Neuronal stem cell (in vitro differentiated cells): ENCODE measurements at regions not wholly inside any gene's neighbourhood (a gene's known extent, or its start where the extent isn't known, plus 50 kb on each side); places are given as distances from the start of the nearest gene placed in this dataset.

Experiments used
- DNase-seq: peaks from one replicate; pipeline ENCODE4 v3.0.0-alpha.2; 2013; ENCODE audit warnings: low spot score
- H2AFZ ChIP-seq: one replicate; pipeline ENCODE4 v1.6.1; 2013; ENCODE audit warnings: mild to moderate bottlenecking, low read length, inconsistent platforms
- H2AK5ac ChIP-seq: 2 replicates; pipeline ENCODE4 v1.6.1; 2013; ENCODE audit warnings: low read depth, mild to moderate bottlenecking, inconsistent platforms, low read length, moderate library complexity, mixed read lengths
- H2BK120ac ChIP-seq: 2 replicates; pipeline ENCODE4 v1.6.1; 2013; ENCODE audit warnings: low read depth, mild to moderate bottlenecking, inconsistent platforms, low read length, moderate library complexity, mixed read lengths
- H2BK12ac ChIP-seq: one replicate; pipeline ENCODE4 v1.6.1; 2013; ENCODE audit warnings: low read length, inconsistent platforms
- H2BK15ac ChIP-seq: 2 replicates; pipeline ENCODE4 v1.6.1; 2013; ENCODE audit warnings: mild to moderate bottlenecking, low read length, inconsistent platforms, mixed read lengths
- H2BK5ac ChIP-seq: one replicate; pipeline ENCODE4 v1.6.1; 2013; ENCODE audit warnings: inconsistent platforms, mild to moderate bottlenecking, low read length, moderate library complexity
- H3K14ac ChIP-seq: one replicate; pipeline ENCODE4 v1.6.1; 2013; ENCODE audit warnings: low read length, inconsistent platforms
- H3K18ac ChIP-seq: 2 replicates; pipeline ENCODE4 v1.6.1; 2013; ENCODE audit warnings: low read length, inconsistent platforms
- H3K23ac ChIP-seq: 2 replicates; pipeline ENCODE4 v1.6.1; 2013; ENCODE audit warnings: low read depth, mild to moderate bottlenecking, mixed read lengths, low read length, inconsistent platforms; ENCODE audit not compliant: poor library complexity
- H3K27ac ChIP-seq: replicated peaks from 3 replicates; pipeline ENCODE4 v1.5.1; 2013; ENCODE audit warnings: low read length, inconsistent platforms
- H3K27me3 ChIP-seq, 3 experiments: 2 replicates each; pipeline ENCODE4 v1.6.1; 2013; ENCODE audit warnings: low read length in 3 of 3, mild to moderate bottlenecking in 2 of 3, inconsistent platforms in 1 of 3, low read depth in 1 of 3, mixed read lengths in 1 of 3, moderate library complexity in 1 of 3; ENCODE audit not compliant: control insufficient read depth in 3 of 3, insufficient read depth in 3 of 3
- H3K36me3 ChIP-seq, 2 donors: replicated peaks in 1 of 2; 2 replicates each; pipeline ENCODE4 v1.6.1; 2013; ENCODE audit warnings: low read length in 2 of 2; ENCODE audit not compliant: control insufficient read depth in 2 of 2, insufficient read depth in 2 of 2
- H3K4ac ChIP-seq: 2 replicates; pipeline ENCODE4 v1.6.1; 2013; ENCODE audit warnings: inconsistent platforms, mild to moderate bottlenecking, low read length, moderate library complexity
- H3K4me1 ChIP-seq, 2 donors: 1 replicate in 1 of 2; 2 replicates in 1 of 2; pipeline ENCODE4 v1.6.1; 2013; ENCODE audit warnings: low read length in 2 of 2, low read depth in 1 of 2; ENCODE audit not compliant: control insufficient read depth in 2 of 2, insufficient read depth in 1 of 2
- H3K4me2 ChIP-seq: one replicate; pipeline ENCODE4 v1.6.1; 2013; ENCODE audit warnings: mild to moderate bottlenecking, low read length, inconsistent platforms; ENCODE audit not compliant: insufficient read depth, poor library complexity, severe bottlenecking
- H3K4me3 ChIP-seq, 2 donors: 2 replicates each; pipeline ENCODE4 v1.5.1; 2013; ENCODE audit warnings: low read length in 2 of 2, mild to moderate bottlenecking in 2 of 2, inconsistent platforms in 1 of 2, moderate library complexity in 1 of 2
- H3K79me1 ChIP-seq: one replicate; pipeline ENCODE4 v1.6.1; 2013; ENCODE audit warnings: low read depth, mild to moderate bottlenecking, inconsistent platforms, low read length, moderate library complexity
- H3K9ac ChIP-seq: one replicate; pipeline ENCODE4 v1.6.1; 2013; ENCODE audit warnings: mild to moderate bottlenecking, low read depth, low read length, inconsistent platforms; ENCODE audit not compliant: poor library complexity
- H3K9me3 ChIP-seq, 2 donors: replicated peaks in 1 of 2; 2 replicates each; pipeline versions ENCODE3 to v1.6.1; 2013; ENCODE audit warnings: low read length in 2 of 2, mild to moderate bottlenecking in 2 of 2, inconsistent platforms in 1 of 2, low read depth in 1 of 2, mixed read lengths in 1 of 2, moderate library complexity in 1 of 2; ENCODE audit not compliant: control insufficient read depth in 2 of 2, insufficient read depth in 1 of 2
- H4K8ac ChIP-seq: one replicate; pipeline ENCODE4 v1.6.1; 2013; ENCODE audit warnings: low read depth, mild to moderate bottlenecking, inconsistent platforms, low read length, moderate library complexity
- H4K91ac ChIP-seq: one replicate; pipeline ENCODE4 v1.6.1; 2013; ENCODE audit warnings: low read length, low read depth, mild to moderate bottlenecking, inconsistent platforms; ENCODE audit not compliant: poor library complexity
- WGBS, 2 donors: extraction: QIAGEN DNeasy Blood & Tissue Kit; methylation state at CpG; one replicate each; pipeline ENCODE4 v1.1.7; 2013; ENCODE audit warnings: missing lambda C conversion rate in 2 of 2, mixed read lengths in 1 of 2; ENCODE audit not compliant: insufficient read length in 2 of 2, insufficient replicate concordance in 1 of 2; ENCODE audit errors: extremely low coverage in 2 of 2; 5-methylcytosine and 5-hydroxymethylcytosine counted together

DNA sequence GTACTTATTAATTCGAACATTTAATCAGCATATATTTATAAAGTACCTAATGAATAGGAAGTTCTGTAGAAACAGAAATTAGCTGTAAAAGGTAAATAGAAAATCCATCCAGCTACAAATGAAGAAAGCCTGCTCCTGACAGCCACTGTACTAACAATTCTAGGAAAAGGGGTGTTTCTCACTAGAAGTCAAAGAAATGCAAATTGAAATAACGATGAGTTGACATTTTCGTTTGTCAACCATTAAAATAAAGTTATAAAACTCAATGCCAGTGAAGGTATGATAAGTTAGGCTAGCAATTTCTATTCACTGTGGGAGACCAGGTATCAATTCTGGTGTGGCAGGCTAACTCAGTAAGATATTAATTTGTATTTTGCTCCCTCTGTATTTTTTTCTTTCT lies 198.0 kb downstream of the ARL4C start:
- Histone ChIP-seq H3K36me3 (no peaks in the 10 kb centered on the region), H3K79me1 (no peaks in the 10 kb centered on the region), H3K4ac (no peak overlapping the region), H4K8ac (no peak overlapping the region), H3K27me3 (no peaks in the 10 kb centered on the region), H3K9me3 (no peaks in the 10 kb centered on the region), H3K14ac (no peak overlapping the region), H3K23ac (no peak overlapping the region), H2BK5ac (no peak overlapping the region), H2AFZ (no peak overlapping the region), H3K9ac (no peak overlapping the region), H3K18ac (no peak overlapping the region), H4K91ac (no peak overlapping the region), H3K4me1 (peaks cover 0 to 14% of the 10 kb centered on the region in 2 donors), H2BK120ac (no peak overlapping the region), H2BK15ac (no peak overlapping the region), H3K4me2 (no peak overlapping the region), H3K27ac (no peak overlapping the region), H2BK12ac (no peak overlapping the region), H3K4me3 (no peak overlapping the region), H2AK5ac (no peak overlapping the region)
- WGBS, 2 donors: no CpG with 5 or more reads among the region's 3 CpGs
- DNase-seq: no peak

GRCh38 chr2:234296991-234297390 lies 199.9 kb downstream of the ARL4C start:
- H3K4me2 ChIP-seq: no peak overlapping the region
- DNase-seq: no peak
- no peak overlapping the region for H2AK5ac ChIP-seq
- no peak overlapping the region for H3K27ac ChIP-seq
- H2BK15ac ChIP-seq: no peak overlapping the region
- no CpG with 5 or more reads among the region's 1 CpG for WGBS, 2 donors
- H4K91ac ChIP-seq: no peak overlapping the region
- no peak overlapping the region for H3K4me3 ChIP-seq
- no peaks in the 10 kb centered on the region for H3K9me3 ChIP-seq
- no peak overlapping the region for H2BK120ac ChIP-seq
- H3K79me1 ChIP-seq: no peaks in the 10 kb centered on the region
- H3K14ac ChIP-seq: no peak overlapping the region
- H2AFZ ChIP-seq: no peak overlapping the region
- peaks cover 0 to 10% of the 10 kb centered on the region in 2 donors for H3K4me1 ChIP-seq
- no peak overlapping the region for H3K9ac ChIP-seq
- H3K27me3 ChIP-seq: no peaks in the 10 kb centered on the region
- peak overlapping the region; percentile 46 for H2BK5ac ChIP-seq
- H3K4ac ChIP-seq: no peak overlapping the region
- H3K23ac ChIP-seq: no peak overlapping the region
- H3K36me3 ChIP-seq: no peaks in the 10 kb centered on the region
- H2BK12ac ChIP-seq: no peak overlapping the region
- no peak overlapping the region for H4K8ac ChIP-seq
- peak overlapping the region; percentile 59 for H3K18ac ChIP-seq

DNA sequence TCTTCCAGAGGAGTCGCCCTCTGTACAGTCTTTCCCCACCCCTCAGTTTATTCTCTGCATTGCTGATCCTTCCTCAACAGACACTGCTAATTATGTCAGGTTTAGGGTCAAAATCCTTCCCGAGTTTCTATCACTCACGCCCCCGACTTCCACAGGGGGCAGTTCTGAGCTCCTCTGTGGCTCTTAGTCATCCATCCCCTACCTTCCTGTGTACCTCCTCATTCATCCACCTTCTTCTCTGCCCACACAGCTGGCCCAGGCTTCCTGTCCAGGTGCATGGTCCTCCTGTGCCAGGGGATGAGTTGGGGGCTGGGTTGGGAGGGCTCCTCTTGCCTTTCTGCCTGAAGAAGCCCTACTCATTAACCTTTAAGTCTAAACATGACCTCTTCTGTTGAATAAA lies 202.9 kb downstream of the ARL4C start:
- H3K9ac ChIP-seq: no peak overlapping the region
- no peak overlapping the region for H3K4me3 ChIP-seq
- H3K27ac ChIP-seq: no peak overlapping the region
- DNase-seq: no peak
- no peak overlapping the region for H3K23ac ChIP-seq
- H3K4me2 ChIP-seq: no peak overlapping the region
- peak overlapping the region; percentile 15 for H2AK5ac ChIP-seq
- peak overlapping the region; percentile 27 for H3K18ac ChIP-seq
- no peaks in the 10 kb centered on the region for H3K9me3 ChIP-seq
- peak overlapping the region; percentile 63 for H2BK12ac ChIP-seq
- H3K4me1 ChIP-seq: peaks cover 0 to 5% of the 10 kb centered on the region in 2 donors
- no CpG with 5 or more reads among the region's 4 CpGs for WGBS, 2 donors
- H3K14ac ChIP-seq: no peak overlapping the region
- H2AFZ ChIP-seq: no peak overlapping the region
- no peak overlapping the region for H3K4ac ChIP-seq
- no peak overlapping the region for H2BK120ac ChIP-seq
- H2BK15ac ChIP-seq: peak overlapping the region; percentile 14
- H3K27me3 ChIP-seq: no peaks in the 10 kb centered on the region
- no peak overlapping the region for H2BK5ac ChIP-seq
- H4K91ac ChIP-seq: no peak overlapping the region
- H3K36me3 ChIP-seq: no peaks in the 10 kb centered on the region
- no peak overlapping the region for H4K8ac ChIP-seq
- no peaks in the 10 kb centered on the region for H3K79me1 ChIP-seq

DNA sequence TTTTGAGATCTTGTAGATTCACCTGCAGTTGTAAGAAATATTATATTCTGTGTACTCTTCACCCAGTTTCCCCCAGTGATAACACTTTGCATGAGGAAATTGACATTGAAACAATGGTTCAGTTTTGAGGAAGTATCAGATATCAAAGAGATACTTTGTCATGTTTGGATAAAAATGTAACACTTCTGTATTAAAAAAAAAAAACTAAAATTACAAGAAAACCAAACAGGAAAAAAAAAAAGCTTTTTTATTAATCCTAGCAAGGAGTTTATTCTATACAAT lies 204.0 kb downstream of the ARL4C start:
- H3K36me3 ChIP-seq: no peaks in the 10 kb centered on the region
- H3K23ac ChIP-seq: no peak overlapping the region

More for the DNA sequence above, 204.0 kb downstream of the ARL4C start:
- H4K91ac ChIP-seq: no peak overlapping the region
- H3K4me3 ChIP-seq: no peak overlapping the region
- H2AK5ac ChIP-seq: no peak overlapping the region
- H3K4me1 ChIP-seq: peaks cover 0 to 8% of the 10 kb centered on the region in 2 donors
- no peak overlapping the region for H2BK5ac ChIP-seq
- no peak overlapping the region for H3K4ac ChIP-seq
- DNase-seq: no peak
- no peak overlapping the region for H2BK120ac ChIP-seq
- H3K9me3 ChIP-seq: no peaks in the 10 kb centered on the region
- H3K9ac ChIP-seq: no peak overlapping the region
- no peak overlapping the region for H4K8ac ChIP-seq
- no peak overlapping the region for H3K14ac ChIP-seq
- H2BK15ac ChIP-seq: no peak overlapping the region
- no peak overlapping the region for H3K18ac ChIP-seq
- H3K4me2 ChIP-seq: no peak overlapping the region
- no peak overlapping the region for H2BK12ac ChIP-seq
- H3K79me1 ChIP-seq: no peaks in the 10 kb centered on the region
- H3K27me3 ChIP-seq: no peaks in the 10 kb centered on the region
- no peak overlapping the region for H3K27ac ChIP-seq
- no peak overlapping the region for H2AFZ ChIP-seq
